Sigmoid colon (tissue), 4 donors: ENCODE measurements at regions not wholly inside any gene's neighbourhood (a gene's known extent, or its start where the extent isn't known, plus 50 kb on each side); places are given as distances from the start of the nearest gene placed in this dataset.

ENCODE experiments used
- CTCF ChIP-seq, 4 experiments: fragments of 450-650 bp in 3 of 4; fragments of 200-600 bp in 1 of 4; IDR thresholded peaks; one replicate each; pipeline ENCODE4 v1.5.1; 2016 to 2019; ENCODE audit warnings: antibody characterized with exemption in 4 of 4, mild to moderate bottlenecking in 3 of 4, moderate library complexity in 2 of 4
- EP300 ChIP-seq, 4 donors: sonication (generic); formaldehyde crosslinking; IDR thresholded peaks; one replicate each; pipeline ENCODE4 v1.6.1; 2017; ENCODE audit warnings: antibody characterized with exemption in 4 of 4
- POLR2A ChIP-seq, 2 donors: fragments of 450-650 bp; IDR thresholded peaks; one replicate each; pipeline ENCODE4 v1.6.1; 2016; ENCODE audit warnings: antibody characterized with exemption in 2 of 2, mild to moderate bottlenecking in 2 of 2, moderate library complexity in 2 of 2
- POLR2AphosphoS5 ChIP-seq, 4 donors: sonication (generic); formaldehyde crosslinking; IDR thresholded peaks; one replicate each; pipeline ENCODE4 v1.6.1; 2017; ENCODE audit warnings: antibody characterized with exemption in 4 of 4

DNA sequence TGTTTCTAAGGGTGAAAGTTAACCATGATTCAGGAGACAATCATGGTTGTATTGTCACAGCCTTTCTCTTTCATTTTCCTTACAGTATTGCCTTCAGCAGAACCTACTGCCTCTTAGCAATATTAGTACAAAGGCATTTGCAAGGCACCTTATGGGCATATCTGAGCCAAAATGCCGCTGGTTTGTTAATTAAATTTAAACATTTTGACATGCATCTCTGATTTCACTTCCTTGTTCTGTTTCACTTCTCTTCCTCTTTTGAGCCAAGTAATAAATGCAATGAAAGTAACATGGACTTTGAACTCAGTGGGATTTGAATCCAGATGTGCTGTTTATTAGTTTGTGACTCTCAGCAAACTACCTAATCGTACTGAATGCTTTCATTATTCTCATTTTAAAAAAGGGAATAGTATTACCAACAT lies 467.4 kb upstream of the CITED2 start:
- TF ChIP-seq CTCF (IDR thresholded peaks at IDR 0.05): no peak
- no peak for TF ChIP-seq EP300 (IDR thresholded peaks at IDR 0.05)
- TF ChIP-seq POLR2A (IDR thresholded peaks at IDR 0.05): no peak
- no peak for TF ChIP-seq POLR2AphosphoS5 (IDR thresholded peaks at IDR 0.05)
